DND-41 (cell line): ENCODE measurements at regions not wholly inside any gene's neighbourhood (a gene's known extent, or its start where the extent isn't known, plus 50 kb on each side); places are given as distances from the start of the nearest gene placed in this dataset.

Source experiments
- EZH2 ChIP-seq: IDR thresholded peaks from 3 replicates; pipeline ENCODE4 v1.6.1; 2012; ENCODE audit warnings: borderline replicate concordance, low read depth, mild to moderate bottlenecking, moderate library complexity, low read length, inconsistent platforms; ENCODE audit not compliant: severe bottlenecking
- TF ChIP-seq, protein P1 (sequence below): IDR thresholded peaks from 2 replicates; pipeline ENCODE4 v1.5.1; 2012; ENCODE audit warnings: borderline replicate concordance, low read length, moderate library complexity, mild to moderate bottlenecking; ENCODE audit not compliant: poor library complexity, severe bottlenecking; ENCODE audit errors: extremely low read depth

DNA sequence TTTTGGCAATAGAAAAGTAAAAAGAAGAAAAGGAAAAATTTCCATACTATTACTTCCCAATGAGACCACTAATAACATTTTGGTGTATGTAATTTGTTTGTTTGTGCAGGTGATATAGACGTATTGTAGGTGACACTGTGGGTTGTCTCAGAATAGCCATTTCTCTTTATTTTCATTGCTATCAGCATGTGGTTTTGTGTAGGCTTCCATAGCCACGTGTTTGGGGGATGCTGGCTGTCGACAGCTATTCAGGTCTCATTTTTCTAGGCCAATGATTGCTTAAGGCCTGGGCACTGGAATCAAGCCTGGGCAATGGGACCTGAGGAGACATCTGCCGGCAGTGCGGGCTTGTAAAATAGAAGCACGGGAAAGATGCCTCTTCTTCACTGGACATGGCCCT lies 71.0 kb upstream of the KCTD1 start:
- TF ChIP-seq, protein P1, sequence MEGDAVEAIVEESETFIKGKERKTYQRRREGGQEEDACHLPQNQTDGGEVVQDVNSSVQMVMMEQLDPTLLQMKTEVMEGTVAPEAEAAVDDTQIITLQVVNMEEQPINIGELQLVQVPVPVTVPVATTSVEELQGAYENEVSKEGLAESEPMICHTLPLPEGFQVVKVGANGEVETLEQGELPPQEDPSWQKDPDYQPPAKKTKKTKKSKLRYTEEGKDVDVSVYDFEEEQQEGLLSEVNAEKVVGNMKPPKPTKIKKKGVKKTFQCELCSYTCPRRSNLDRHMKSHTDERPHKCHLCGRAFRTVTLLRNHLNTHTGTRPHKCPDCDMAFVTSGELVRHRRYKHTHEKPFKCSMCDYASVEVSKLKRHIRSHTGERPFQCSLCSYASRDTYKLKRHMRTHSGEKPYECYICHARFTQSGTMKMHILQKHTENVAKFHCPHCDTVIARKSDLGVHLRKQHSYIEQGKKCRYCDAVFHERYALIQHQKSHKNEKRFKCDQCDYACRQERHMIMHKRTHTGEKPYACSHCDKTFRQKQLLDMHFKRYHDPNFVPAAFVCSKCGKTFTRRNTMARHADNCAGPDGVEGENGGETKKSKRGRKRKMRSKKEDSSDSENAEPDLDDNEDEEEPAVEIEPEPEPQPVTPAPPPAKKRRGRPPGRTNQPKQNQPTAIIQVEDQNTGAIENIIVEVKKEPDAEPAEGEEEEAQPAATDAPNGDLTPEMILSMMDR, result no peak
- TF ChIP-seq EZH2, result no peak
